Activated CD4-positive, CD25-positive, alpha-beta regulatory T cell treated with anti-CD3 and anti-CD28 coated beads, Interleukin-2, amount 50 U/mL, for 24 hours (primary cell): ENCODE measurements at regions not wholly inside any gene's neighbourhood (a gene's known extent, or its start where the extent isn't known, plus 50 kb on each side); places are given as distances from the start of the nearest gene placed in this dataset.
A peak's percentile ranks its signal among the peaks of the same experiment; 100 is the strongest.
"Not testable (repeated sequence)": the region's sequence is repeated elsewhere in the genome, so short reads cannot be mapped to it uniquely, and the experiment has no call there.

Experiments
- ATAC-seq, 2 donors: fragments of 150-1000 bp; cut with Tn5 transposase; one replicate each; pipeline ENCODE4 v1.10.0; 2021; ENCODE audit warnings: mild to moderate bottlenecking in 1 of 2, moderate library complexity in 1 of 2

GRCh38 chr15:81056304-81056703, 55.6 kb downstream of the TLNRD1 start:
- no peak for ATAC-seq

GRCh38 chr15:81060470-81060869, 59.7 kb downstream of the TLNRD1 start:
- no peak for ATAC-seq

GRCh38 chr15:81060907-81061306, 60.2 kb downstream of the TLNRD1 start:
- no peak for ATAC-seq

GRCh38 chr15:81061490-81062253, 60.9 kb downstream of the TLNRD1 start:
- no peak for ATAC-seq

GRCh38 chr15:81062937-81063336, 62.2 kb downstream of the TLNRD1 start:
- no peak for ATAC-seq

- ATAC-seq = no peak
Observed at GRCh38 chr15:81064253-81064652, 63.5 kb downstream of the TLNRD1 start.

GRCh38 chr15:81067567-81067966, 66.5 kb upstream of the CFAP161 start:
- ATAC-seq = not testable (repeated sequence)

GRCh38 chr15:81068516-81068915, 65.6 kb upstream of the CFAP161 start:
- no peak for ATAC-seq

GRCh38 chr15:81069356-81069755, 64.7 kb upstream of the CFAP161 start:
- ATAC-seq = no peak

GRCh38 chr15:81069909-81070308, 64.2 kb upstream of the CFAP161 start:
- no peak for ATAC-seq

- ATAC-seq = no peak
Observed at GRCh38 chr15:81071120-81071519, 63.0 kb upstream of the CFAP161 start.

- no peak for ATAC-seq
Observed at GRCh38 chr15:81071705-81072104, 62.4 kb upstream of the CFAP161 start.

- ATAC-seq = no peak
Observed at GRCh38 chr15:81072551-81072950, 61.5 kb upstream of the CFAP161 start.

- ATAC-seq = peak; percentile 52 to 70
Observed at GRCh38 chr15:81073801-81074200, 60.3 kb upstream of the CFAP161 start.

- ATAC-seq = peak; percentile 56 to 63
Observed at GRCh38 chr15:81074773-81075172, 59.3 kb upstream of the CFAP161 start.

- peak in 1 of 2 donors; percentile 32 for ATAC-seq
Observed at GRCh38 chr15:81075272-81075671, 58.8 kb upstream of the CFAP161 start.

- no peak for ATAC-seq
Observed at GRCh38 chr15:81080996-81081395, 53.1 kb upstream of the CFAP161 start.

GRCh38 chr15:81083201-81083600, 50.9 kb upstream of the CFAP161 start:
- no peak for ATAC-seq
